ENCODE measurements at regions not wholly inside any gene's neighbourhood (a gene's known extent, or its start where the extent isn't known, plus 50 kb on each side); places are given as distances from the start of the nearest gene placed in this dataset.
A peak's percentile ranks its signal among the peaks of the same experiment; 100 is the strongest.

- DNase-seq: peak; percentile 63
Observed at GRCh38 chr15:47184003-47184907, 533.0 kb upstream of the SEMA6D start.

GRCh38 chr15:47184908-47185801 lies 532.1 kb upstream of the SEMA6D start:
- peak; percentile 50 for DNase-seq

- DNase-seq: no peak
Observed at GRCh38 chr15:47186075-47186474, 531.2 kb upstream of the SEMA6D start.

- DNase-seq: peak; percentile 17
Observed at GRCh38 chr15:47188758-47189507, 528.4 kb upstream of the SEMA6D start.

DNA sequence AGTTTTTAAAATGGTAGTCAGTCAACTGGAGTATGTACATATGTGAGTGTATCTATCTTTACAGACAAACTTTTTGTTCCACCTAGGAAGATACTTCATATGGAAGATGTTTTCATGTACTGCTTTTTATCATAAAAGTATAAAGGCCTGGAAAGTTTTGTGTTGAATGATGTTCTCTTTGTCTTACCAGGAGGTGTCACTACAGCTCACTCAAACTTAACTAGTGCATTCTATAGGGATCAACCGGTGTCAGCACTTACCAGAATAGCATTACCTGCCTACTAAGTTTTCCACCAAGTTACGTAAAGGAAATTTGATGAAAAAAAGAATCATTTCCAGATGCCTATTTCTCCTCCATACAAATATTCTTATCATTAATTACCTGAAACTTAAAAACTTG lies 522.6 kb upstream of the SEMA6D start:
- DNase-seq: no peak

GRCh38 chr15:47196048-47196447 lies 521.3 kb upstream of the SEMA6D start:
- DNase-seq: peak; percentile 80

DNA sequence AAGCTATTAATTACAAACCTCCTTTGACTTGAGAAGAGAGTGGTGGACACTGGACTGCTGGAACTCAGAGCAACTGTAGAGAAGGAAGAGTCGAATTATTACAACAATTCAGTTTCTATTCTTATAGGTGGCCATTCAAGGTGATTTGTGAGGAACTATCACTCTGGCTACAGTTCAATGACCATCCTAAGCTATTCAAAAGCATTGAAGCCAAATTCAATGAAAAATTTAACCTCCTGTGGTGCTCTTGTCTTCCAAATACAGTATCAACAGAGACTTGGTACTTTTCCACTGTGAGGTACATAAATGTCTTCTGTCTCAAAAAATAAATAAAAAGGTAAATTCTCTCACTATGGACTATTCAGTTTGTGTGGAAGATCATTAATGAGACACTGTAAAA lies 513.3 kb upstream of the SEMA6D start:
- DNase-seq: no peak

DNA sequence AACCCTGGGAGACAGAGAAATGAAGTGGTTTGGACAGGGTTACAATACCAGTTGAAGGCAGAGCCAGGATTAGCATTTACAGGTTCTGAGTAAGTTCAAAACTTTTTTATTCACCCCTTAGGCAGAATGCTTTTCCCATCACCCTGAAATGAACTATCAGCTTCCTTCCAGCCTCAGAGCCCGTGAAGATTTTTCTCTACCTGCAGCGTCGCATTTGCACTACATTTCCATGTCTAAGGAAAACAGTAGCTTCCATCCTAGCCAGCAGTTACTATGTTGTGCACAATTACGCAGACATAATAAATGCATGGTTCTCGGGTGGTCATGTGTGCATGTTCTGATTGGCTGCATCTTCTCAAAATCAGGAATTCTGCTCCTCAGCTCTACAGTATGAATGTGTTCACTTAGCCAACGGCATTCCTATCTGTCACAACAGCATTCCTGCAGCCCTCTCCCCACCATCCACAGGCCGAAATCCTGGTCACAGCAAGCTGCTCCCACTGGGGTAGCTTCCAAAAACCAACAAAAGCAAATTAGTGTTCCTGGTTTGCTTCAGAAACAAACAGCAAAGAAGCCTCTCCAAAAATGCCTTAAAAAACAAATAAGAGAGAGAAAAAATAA lies 510.8 kb upstream of the SEMA6D start:
- DNase-seq: no peak

- no peak for DNase-seq
Observed at GRCh38 chr15:47209591-47209990, 507.7 kb upstream of the SEMA6D start.

DNA sequence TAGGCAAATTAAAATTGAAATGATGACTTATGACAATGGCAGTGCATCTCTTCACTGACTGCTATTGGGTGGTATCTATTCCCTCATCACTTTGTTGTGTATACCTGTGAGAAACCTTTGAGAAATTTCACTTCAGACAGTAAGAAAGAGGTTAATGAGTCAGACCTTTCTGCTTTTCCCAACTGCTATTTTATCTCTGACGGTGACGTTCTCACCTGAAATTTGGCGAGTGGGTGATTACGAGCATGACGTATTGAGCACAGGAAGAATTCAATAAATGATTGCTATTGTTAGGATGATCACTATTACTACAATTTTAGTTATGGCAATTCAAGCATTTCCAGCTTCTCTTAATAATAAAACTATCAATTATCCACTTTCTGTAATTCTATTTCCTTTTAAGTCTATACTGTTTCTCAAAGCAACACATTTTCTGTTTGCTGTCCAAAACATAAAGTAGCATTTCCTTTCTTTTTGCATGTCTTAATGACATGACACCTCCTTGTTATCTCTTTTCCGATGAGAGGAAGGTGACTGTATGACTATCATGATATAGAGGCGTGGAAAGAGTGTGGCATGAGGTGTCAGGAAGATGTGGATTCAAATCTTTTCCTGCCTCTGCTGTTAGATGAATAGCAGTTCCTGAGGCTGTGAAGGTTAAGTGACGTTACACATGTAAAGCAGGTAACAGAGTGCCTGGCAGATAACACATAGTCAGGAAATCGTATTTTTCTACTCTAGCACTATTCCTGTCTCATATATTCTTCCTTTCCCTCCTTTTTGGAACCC lies 504.9 kb upstream of the SEMA6D start:
- DNase-seq: no peak

DNA sequence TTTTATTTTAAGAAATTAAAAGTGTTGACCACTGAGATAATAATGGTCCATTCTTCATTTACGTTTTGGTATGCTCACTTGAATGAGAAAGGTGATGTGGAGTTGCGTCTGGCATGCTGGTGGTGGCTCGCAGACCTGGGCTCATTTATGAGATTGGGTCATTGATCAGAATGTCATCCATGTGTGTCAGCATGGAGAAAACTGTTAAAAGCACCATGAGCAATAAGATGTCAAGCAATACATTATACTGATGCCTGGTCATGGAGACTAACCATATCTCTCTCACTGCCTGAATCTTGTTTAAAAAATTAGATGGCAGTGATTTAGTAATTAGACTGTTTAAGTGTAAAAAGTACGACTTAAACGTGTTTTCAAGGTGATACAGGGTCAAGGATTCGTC lies 503.4 kb upstream of the SEMA6D start:
- DNase-seq: no peak

- DNase-seq: no peak
Observed at GRCh38 chr15:47218295-47218694, 499.0 kb upstream of the SEMA6D start.

GRCh38 chr15:47244361-47244760 lies 472.9 kb upstream of the SEMA6D start:
- DNase-seq: no peak

DNA sequence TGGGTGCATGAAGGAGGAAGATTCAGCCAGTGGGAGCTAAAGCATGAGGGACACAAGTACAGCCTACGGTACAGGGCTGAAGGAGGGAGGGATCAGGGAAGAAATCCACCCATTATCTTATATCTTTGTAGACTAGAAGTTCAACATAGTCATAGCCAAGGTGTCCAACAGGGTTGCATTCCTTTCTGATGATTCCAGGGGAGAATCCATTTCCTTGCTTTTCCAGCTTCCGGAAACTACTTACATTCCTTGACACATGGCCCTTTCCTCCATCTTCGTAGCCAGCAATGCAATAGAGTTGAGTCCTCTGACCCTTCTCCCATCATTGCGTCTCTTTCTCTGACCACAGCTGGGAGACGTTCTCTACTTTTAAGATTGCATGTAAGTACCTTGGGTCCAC lies 471.0 kb upstream of the SEMA6D start:
- no peak for DNase-seq

GRCh38 chr15:47258521-47258920 lies 458.8 kb upstream of the SEMA6D start:
- DNase-seq: no peak

DNA sequence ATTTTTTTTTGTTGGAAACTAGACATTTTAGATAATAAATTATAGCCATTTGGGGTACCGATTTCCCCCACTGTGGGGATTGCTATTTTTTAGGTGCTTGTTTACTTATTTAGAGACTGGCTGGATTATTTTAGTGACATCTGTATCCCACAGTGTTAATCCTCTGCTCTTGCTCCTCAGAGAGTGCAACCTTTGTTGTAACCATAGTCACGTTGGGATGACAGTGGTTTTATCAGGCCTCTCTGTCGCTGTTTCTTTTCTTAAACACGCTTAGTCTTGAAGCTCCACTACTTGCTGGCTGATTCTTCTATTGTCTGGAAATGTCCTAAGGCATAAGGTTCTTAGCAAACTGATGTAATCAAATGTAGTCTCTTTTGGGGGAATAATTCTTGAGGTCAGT lies 451.6 kb upstream of the SEMA6D start:
- no peak for DNase-seq

DNA sequence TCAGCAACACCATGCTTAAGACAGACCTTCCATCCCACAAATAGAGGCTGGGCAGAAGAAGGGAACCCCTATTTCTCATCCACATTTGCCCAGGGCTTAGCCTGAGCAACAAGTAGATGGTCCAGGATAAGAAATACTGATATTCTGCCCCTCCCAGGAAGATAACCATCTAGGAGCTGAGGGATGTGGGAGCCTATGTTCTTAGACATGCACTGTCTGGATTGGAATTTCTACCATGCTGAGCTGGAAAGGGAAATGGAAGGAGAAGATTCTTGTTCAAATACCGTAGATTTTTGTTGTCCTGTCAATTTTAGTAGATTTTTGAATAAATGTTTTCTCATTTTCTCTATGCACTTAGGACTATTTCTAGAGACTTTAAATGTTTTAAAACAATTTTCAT lies 450.7 kb upstream of the SEMA6D start:
- DNase-seq: no peak

DNA sequence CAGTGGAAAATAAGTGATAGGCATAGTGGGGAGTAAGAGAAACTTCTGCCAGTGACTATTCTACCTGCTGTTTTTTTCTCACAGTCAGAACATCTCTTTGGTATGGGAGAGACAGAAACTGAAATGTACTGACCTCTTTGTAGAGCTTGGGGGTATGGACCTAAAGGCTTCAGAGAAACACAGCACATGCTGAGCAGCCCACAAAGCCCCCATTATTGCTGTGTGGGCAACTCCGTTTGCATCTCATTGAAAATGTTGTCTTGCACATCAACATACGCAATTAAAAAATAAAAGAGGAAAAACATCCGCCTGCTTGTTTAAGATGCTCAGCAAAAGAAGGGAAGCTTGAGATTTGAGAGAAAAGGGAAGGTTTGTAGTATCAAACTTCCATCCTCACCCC lies 443.4 kb upstream of the SEMA6D start:
- no peak for DNase-seq

DNA sequence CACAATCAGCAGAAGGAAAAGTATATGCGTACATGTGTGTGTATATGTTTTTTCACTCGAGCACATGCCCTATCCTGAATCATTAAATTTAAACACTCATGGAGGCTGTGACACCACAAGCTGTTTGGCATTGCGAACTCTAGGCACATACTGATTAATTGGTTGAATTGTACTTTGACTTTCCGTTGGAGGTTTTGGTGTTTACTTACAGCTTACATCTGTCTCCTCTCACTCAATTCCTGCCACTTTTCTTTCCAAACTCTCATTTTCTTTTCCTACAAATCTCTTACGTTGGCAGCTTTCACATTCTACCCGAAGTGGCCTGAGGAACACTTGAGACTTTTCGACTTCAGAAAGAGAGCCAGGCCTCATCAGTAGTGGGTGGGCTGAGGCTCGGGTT lies 434.1 kb upstream of the SEMA6D start:
- no peak for DNase-seq

- no peak for DNase-seq
Observed at GRCh38 chr15:47288794-47289193, 428.5 kb upstream of the SEMA6D start.

DNA sequence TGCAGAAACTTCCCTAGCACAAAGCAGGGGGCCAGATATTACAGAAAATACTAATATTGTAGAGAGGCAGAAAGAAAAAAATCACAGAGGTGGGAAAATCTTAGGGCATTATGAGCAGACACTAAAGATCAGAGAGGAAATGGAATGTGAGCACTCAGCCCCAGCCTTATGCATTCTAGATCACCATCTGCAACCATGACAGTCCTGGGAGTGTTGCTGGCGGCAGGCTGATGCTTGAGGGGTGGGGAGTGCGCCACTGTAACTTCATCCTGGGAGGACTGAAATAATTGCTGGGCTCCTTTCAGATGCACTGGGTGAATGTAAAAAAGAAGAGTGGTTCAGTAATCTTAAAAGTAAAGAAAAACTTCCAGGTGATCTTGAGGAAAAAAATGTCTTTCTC lies 427.6 kb upstream of the SEMA6D start:
- DNase-seq: no peak

GRCh38 chr15:47291767-47292166 lies 425.5 kb upstream of the SEMA6D start:
- no peak for DNase-seq
